Right lobe of liver (tissue), 6 donors: ENCODE measurements at regions not wholly inside any gene's neighbourhood (a gene's known extent, or its start where the extent isn't known, plus 50 kb on each side); places are given as distances from the start of the nearest gene placed in this dataset.
"Not testable (repeated sequence)": the region's sequence is repeated elsewhere in the genome, so short reads cannot be mapped to it uniquely, and the experiment has no call there.

ENCODE experiments used
- ATAC-seq, 4 donors: fragments of 200-7000 bp; cut with Tn5 transposase; one replicate each; pipeline ENCODE4 v1.9.1; 2020; ENCODE audit warnings: mild to moderate bottlenecking in 4 of 4, moderate library complexity in 4 of 4
- DNase-seq, 3 donors: peaks; one replicate each; pipeline ENCODE4 v3.0.0-alpha.2; 2020
- H3K27ac ChIP-seq, 3 donors: fragments of 200-600 bp; one replicate each; pipeline ENCODE4 v1.8.0; 2022
- H3K27me3 ChIP-seq, 2 donors: fragments of 200-600 bp; one replicate each; pipeline ENCODE4 v1.8.0; 2022
- H3K36me3 ChIP-seq, 4 donors: fragments of 200-600 bp; sonication (generic) in 1 of 4; one replicate each; pipeline versions ENCODE4 v1.5.1 to v1.8.0; 2017 to 2022; ENCODE audit warnings: control low read depth in 1 of 4
- H3K4me1 ChIP-seq, 4 donors: fragments of 200-600 bp; sonication (generic) in 1 of 4; one replicate each; pipeline versions ENCODE4 v1.5.1 to v1.8.0; 2017 to 2022; ENCODE audit warnings: control low read depth in 1 of 4
- H3K4me3 ChIP-seq, 3 donors: fragments of 200-600 bp; one replicate each; pipeline ENCODE4 v1.8.0; 2022
- H3K9me3 ChIP-seq, 4 donors: fragments of 200-600 bp; sonication (generic) in 1 of 4; one replicate each; pipeline versions ENCODE4 v1.5.1 to v1.8.0; 2017 to 2022; ENCODE audit warnings: control low read depth in 1 of 4
- CTCF ChIP-seq, 4 donors: fragments of 200-600 bp in 3 of 4; fragments of 450-650 bp in 1 of 4; IDR thresholded peaks; one replicate each; pipeline versions ENCODE4 v1.5.1 to v1.8.0; 2016 to 2022; ENCODE audit warnings: antibody characterized with exemption in 4 of 4, mild to moderate bottlenecking in 2 of 4
- POLR2A ChIP-seq: fragments of 450-650 bp; IDR thresholded peaks from one replicate; pipeline ENCODE4 v1.6.1; 2017; ENCODE audit warnings: antibody characterized with exemption, mild to moderate bottlenecking
- WGBS: methylation state at CpG from one replicate; pipeline ENCODE4 v1.1.6; 2018; ENCODE audit warnings: low coverage, low lambda C conversion rate; ENCODE audit not compliant: insufficient coverage; ENCODE audit errors: missing lambda C conversion rate; 5-methylcytosine and 5-hydroxymethylcytosine counted together
- intact Hi-C, 2 donors: fragments of 100-400 bp; cut with DNase I; formaldehyde crosslinking; loops; one replicate each; pipeline versions ENCODE4 v1.11.2 to v1.14.1; 2022
- donor health status: DM: no; HTN: yes; CAD: no.
- donor health status: DM: no; HTN: no; CAD: no.
- donor health status: DM: no; HTN: no; CAD: no.
- donor health status: DM: no; HTN: yes; CAD: no.
- donor health status: DM: no; HTN: yes; CAD: no.

GRCh38 chr1:213600879-213601278 lies 386.9 kb upstream of the PROX1 start:
- ATAC-seq (no peak), DNase-seq (no peak)
- TF ChIP-seq POLR2A (no peak), CTCF (IDR thresholded peaks at IDR 0.05) (no peak)
- Histone ChIP-seq H3K27me3 (no peaks in the 10 kb centered on the region), H3K27ac (no peak overlapping the region), H3K36me3 (no peaks in the 10 kb centered on the region), H3K9me3 (no peaks in the 10 kb centered on the region), H3K4me1 (no peaks in the 10 kb centered on the region), H3K4me3 (no peak overlapping the region)
- intact Hi-C loops, result no loop called here

- H3K9me3 ChIP-seq, H3K36me3 ChIP-seq, H3K4me1 ChIP-seq, intact Hi-C loops, DNase-seq, H3K4me3 ChIP-seq, H3K27me3 ChIP-seq, ATAC-seq, H3K27ac ChIP-seq: not testable (repeated sequence)
These were observed 386.1 kb upstream of the PROX1 start for GRCh38 chr1:213601705-213602104.

- Histone ChIP-seq H3K27ac (no peak overlapping the region), H3K4me1 (no peaks in the 10 kb centered on the region), H3K4me3 (no peak overlapping the region), H3K36me3 (no peaks in the 10 kb centered on the region), H3K9me3 (no peaks in the 10 kb centered on the region), H3K27me3 (no peaks in the 10 kb centered on the region)
- TF ChIP-seq CTCF (IDR thresholded peaks at IDR 0.05) (no peak), POLR2A (no peak)
- intact Hi-C loops, result no loop called here
- WGBS, result 86% methylated on average over 2 of the region's 2 CpGs
- ATAC-seq (no peak), DNase-seq (no peak)
These were observed 384.8 kb upstream of the PROX1 start for GRCh38 chr1:213602796-213603486.

GRCh38 chr1:213604477-213604876 lies 383.3 kb upstream of the PROX1 start:
- no peak for ATAC-seq
- 78% methylated on average over 4 of the region's 4 CpGs for WGBS
- DNase-seq, result no peak
- no peaks in the 10 kb centered on the region for H3K4me1 ChIP-seq
- no peak overlapping the region for H3K27ac ChIP-seq
- H3K4me3 ChIP-seq, result no peak overlapping the region
- no peaks in the 10 kb centered on the region for H3K27me3 ChIP-seq
- intact Hi-C loops, result no loop called here
- TF ChIP-seq POLR2A (no peak), CTCF (IDR thresholded peaks at IDR 0.05) (no peak)
- no peaks in the 10 kb centered on the region for H3K9me3 ChIP-seq
- no peaks in the 10 kb centered on the region for H3K36me3 ChIP-seq

GRCh38 chr1:213605732-213606131 lies 382.0 kb upstream of the PROX1 start:
- no peak for DNase-seq
- no peak overlapping the region for H3K4me3 ChIP-seq
- H3K36me3 ChIP-seq, result no peaks in the 10 kb centered on the region
- H3K9me3 ChIP-seq, result no peaks in the 10 kb centered on the region
- no peaks in the 10 kb centered on the region for H3K4me1 ChIP-seq
- WGBS, result 63% methylated on average over 9 of the region's 9 CpGs
- ATAC-seq, result no peak
- no peaks in the 10 kb centered on the region for H3K27me3 ChIP-seq
- H3K27ac ChIP-seq, result no peak overlapping the region
- intact Hi-C loops, result no loop called here
- TF ChIP-seq POLR2A (no peak), CTCF (IDR thresholded peaks at IDR 0.05) (no peak)
